HG02943 (cell line): ENCODE measurements at regions not wholly inside any gene's neighbourhood (a gene's known extent, or its start where the extent isn't known, plus 50 kb on each side); places are given as distances from the start of the nearest gene placed in this dataset.
"Not testable (repeated sequence)": the region's sequence is repeated elsewhere in the genome, so short reads cannot be mapped to it uniquely, and the experiment has no call there.

ENCODE experiments used
- ATAC-seq: cut with Tn5 transposase; IDR thresholded peaks from one replicate; pipeline ENCODE4 v1.9.1; 2021; ENCODE audit warnings: mild to moderate bottlenecking, low read depth, moderate library complexity; ENCODE audit not compliant: unreplicated experiment

- no peak for ATAC-seq
These were observed 237.0 kb upstream of the RASA1 start for GRCh38 chr5:87030699-87031098.

- no peak for ATAC-seq
These were observed 233.1 kb upstream of the RASA1 start for GRCh38 chr5:87034557-87034956.

- ATAC-seq, result no peak
These were observed 225.1 kb upstream of the RASA1 start for GRCh38 chr5:87042554-87042953.

DNA sequence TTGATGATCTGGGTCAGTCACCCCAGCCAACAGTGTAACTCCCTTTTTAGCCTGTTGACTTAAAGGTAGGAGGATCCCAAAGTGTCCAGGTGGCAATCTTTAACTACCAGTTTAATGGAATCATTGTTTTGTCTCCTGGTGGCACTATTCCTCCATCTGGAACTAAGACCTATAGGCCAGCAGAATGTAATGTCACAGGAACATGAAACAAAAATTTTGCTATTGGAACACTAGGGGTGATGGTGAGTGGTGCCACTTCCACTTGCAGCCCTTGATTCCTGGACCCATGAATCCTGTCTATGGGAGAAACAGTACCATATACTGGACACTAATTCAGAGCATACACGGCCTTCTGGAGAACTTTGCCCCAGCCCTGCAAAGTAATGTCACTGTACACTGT, 219.5 kb upstream of the RASA1 start:
- ATAC-seq, result no peak

DNA sequence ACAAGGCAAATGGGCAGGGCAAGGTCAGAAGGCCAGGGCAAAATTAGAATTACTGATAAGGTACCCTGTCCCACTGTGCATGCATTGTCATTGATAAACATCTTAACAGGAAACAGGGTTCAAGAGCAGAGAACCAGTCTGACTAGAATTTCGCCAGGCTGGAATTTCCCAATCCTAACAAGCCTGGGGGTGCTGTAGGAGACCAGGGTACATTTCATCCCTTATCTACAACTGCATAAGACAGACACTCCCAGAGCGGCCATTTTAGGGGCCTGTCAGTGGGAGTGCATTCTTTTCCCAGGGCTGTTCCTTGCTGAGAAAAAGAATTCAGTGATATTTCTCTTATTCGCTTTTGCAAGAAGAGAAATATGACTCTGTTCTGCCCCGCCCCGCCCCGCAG, 218.7 kb upstream of the RASA1 start:
- not testable (repeated sequence) for ATAC-seq

DNA sequence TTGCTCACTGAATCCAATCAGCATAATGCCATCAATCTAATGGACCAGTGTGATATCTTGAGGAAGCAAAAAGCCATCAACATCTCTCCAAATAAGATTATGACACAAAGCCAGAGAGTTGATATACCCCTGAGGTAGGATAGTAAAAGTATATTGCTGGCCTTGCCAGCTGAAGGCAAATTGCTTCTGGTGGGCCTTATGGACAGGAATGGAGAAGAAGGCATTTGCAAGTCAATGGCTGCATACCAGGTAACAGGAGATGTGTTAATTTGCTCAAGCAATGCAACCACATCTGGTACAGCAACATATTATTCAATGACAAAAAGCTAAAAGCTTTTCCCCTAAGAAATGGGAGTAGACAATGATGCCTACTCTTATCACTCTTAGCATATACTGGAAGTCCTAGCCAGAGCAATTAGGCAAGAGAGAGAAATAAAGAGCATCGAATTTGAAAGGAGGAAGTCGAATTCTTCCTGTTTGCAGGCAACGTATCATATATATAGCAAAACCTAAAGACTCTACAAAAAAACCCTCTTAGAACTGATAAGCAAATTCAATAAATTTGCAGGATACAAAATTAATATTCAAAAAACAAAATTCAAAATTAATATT, 216.1 kb upstream of the RASA1 start:
- ATAC-seq, result no peak

DNA sequence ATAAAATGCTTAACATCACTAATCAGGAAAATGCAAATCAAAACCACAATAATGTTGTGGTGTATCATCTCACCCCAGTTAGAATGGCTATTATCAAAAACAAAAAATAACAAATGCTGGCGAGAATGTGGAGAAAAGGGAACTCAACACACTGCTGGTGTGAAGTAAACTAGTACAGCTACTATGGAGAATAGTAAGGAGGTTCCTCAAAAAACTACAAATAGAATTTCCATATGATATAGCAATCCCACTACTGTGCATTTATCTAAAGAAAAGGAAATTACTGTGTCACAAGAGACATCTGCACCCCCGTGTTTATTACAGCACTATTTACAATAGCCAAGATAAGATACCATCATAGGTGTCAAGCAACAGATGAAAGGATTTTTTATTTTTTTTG, 214.5 kb upstream of the RASA1 start:
- ATAC-seq, result no peak

- ATAC-seq, result no peak
These were observed 212.9 kb upstream of the RASA1 start for GRCh38 chr5:87054821-87055220.

DNA sequence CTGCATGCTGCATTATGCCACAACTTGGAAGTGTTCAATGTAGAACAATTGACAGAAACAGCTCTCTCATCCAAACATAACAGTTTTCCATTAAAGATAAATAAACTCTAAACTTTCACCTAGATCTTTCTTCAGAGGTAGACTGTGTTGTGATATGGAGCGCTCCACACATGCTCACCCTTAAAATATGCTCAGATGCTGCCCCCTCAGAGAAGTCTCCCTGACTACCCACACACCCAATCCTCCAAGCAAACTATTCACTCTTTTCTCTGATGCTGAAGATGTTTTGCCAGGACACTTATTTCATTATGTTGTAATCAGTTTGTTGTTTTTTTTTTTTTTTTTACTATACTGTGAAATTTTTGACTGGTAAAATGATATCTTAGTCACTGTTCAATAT, 206.6 kb upstream of the RASA1 start:
- ATAC-seq, result no peak

GRCh38 chr5:87069311-87069710, 198.4 kb upstream of the RASA1 start:
- no peak for ATAC-seq

GRCh38 chr5:87069974-87070608, 197.6 kb upstream of the RASA1 start:
- no peak for ATAC-seq

- ATAC-seq, result no peak
These were observed 193.6 kb upstream of the RASA1 start for GRCh38 chr5:87074072-87074471.

DNA sequence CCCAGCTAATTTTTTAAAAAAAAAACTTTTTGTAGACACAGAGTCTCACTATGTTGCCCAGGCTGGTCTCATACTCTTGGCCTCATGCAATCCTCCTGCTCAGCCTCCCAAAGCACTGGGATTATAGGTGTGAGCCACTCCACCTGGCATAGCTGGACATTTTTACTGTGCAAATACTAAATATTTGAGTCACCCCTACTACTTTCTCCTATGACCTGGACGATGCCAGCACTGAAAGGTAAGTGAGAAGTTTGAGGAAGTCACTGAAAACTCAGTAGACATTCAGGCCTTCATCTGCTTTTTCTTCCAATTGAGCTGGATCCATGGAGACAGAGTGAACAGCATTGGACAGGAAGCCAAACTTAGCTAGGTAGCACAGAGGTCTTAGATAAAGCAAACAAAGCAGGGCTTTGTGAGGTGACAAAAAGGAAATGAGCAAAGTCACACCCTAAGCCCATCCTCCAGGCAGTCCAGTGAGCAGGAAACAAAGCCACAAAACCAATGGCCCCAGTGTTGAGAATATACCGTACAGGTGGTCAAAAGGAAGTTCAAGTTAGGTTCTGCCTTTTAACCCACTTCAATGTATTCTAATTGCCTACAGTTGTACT, 192.6 kb upstream of the RASA1 start:
- peak; percentile 97 for ATAC-seq

DNA sequence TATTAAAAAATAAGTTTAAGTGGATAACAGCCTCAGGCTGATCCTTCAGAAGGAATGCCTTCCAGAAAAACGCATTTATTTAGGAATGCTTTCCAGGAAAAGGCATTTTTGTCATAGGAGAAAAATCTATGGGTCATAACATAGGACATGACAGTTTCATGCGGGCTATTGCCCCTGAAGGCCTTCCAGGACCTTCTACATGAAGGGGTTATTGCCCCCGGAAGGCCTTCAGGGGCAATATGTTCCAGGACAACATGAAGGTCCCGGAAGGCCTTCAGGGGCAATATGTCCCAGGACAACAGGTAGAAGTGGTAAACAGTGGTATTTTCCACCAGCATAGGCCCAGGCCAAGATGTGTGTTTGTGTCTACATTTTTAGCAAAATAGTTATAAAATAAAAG, 191.3 kb upstream of the RASA1 start:
- no peak for ATAC-seq

DNA sequence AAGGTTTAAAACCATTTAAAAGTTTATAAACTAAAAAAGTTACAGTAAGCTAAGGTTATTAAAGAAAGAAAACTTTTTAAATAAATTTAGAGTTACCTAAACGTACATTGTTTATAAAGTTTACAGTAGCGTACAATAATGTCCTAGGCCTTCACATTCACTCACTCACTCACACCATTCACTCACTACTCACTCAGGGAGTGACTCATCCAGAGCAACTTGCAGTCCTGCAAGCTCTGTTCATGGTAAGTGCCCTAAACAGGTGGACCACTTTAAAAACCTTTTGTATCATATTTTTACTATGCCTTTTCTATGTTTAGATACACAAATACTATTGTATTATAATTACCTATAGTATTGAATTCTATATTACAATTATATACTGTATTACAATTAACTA, 190.8 kb upstream of the RASA1 start:
- no peak for ATAC-seq

GRCh38 chr5:87079219-87079618, 188.5 kb upstream of the RASA1 start:
- ATAC-seq, result no peak

GRCh38 chr5:87081016-87081415, 186.7 kb upstream of the RASA1 start:
- no peak for ATAC-seq

- ATAC-seq, result peak; percentile 95
These were observed 185.9 kb upstream of the RASA1 start for GRCh38 chr5:87081511-87082372.

- ATAC-seq, result no peak
These were observed 173.3 kb upstream of the RASA1 start for GRCh38 chr5:87094347-87094746.

GRCh38 chr5:87094833-87095232, 172.8 kb upstream of the RASA1 start:
- ATAC-seq, result no peak

DNA sequence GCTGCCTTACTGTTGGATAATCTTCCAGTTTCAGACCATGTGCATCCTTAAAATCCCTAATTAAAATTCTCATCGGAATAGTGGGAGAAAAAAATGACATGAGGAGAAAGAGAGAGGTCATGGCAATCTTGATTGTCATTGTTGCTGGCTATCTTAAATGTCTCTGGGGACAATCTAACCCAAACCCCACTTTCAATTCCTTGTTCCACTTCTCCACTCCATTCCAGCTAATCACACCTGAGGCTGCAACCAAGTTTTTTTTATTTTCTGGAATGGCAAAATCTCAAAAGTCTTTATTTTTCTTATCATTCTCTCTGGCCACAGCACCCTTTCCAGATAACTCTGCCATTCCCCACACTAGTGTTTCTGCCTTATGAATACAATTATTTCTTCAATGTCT, 171.9 kb upstream of the RASA1 start:
- no peak for ATAC-seq
